ENCODE measurements at regions not wholly inside any gene's neighbourhood (a gene's known extent, or its start where the extent isn't known, plus 50 kb on each side); places are given as distances from the start of the nearest gene placed in this dataset.
"Not testable (repeated sequence)": the region's sequence is repeated elsewhere in the genome, so short reads cannot be mapped to it uniquely, and the experiment has no call there.

- no peaks in the 10 kb centered on the region for H3K36me3 ChIP-seq
- H3K27ac ChIP-seq, result no peak overlapping the region
- H3K27me3 ChIP-seq, result no peaks in the 10 kb centered on the region
- TF ChIP-seq CTCF (IDR thresholded peaks at IDR 0.05) (no peak), POLR2A (IDR thresholded peaks at IDR 0.05) (no peak), POLR2AphosphoS5 (IDR thresholded peaks at IDR 0.05; ENCODE audit: insufficient read depth in 1 of 2, low read depth in 1 of 2) (no peak)
- H3K9me3 ChIP-seq, result no peaks in the 10 kb centered on the region
- no peak overlapping the region for H3K4me3 ChIP-seq
- intact Hi-C loops (cut with DNase I), result no loop called here
- H3K4me1 ChIP-seq, result no peaks in the 10 kb centered on the region
- no peak for DNase-seq (ENCODE audit: extremely low spot score in 2 of 2)
Measured at GRCh38 chr20:55522296-55522815, 483.0 kb downstream of the CBLN4 start.

- H3K27me3 ChIP-seq; H3K27ac ChIP-seq; H3K4me1 ChIP-seq; H3K9me3 ChIP-seq; H3K4me3 ChIP-seq; H3K36me3 ChIP-seq; intact Hi-C loops (cut with DNase I); DNase-seq (ENCODE audit: extremely low spot score in 2 of 2): not testable (repeated sequence)
Measured at GRCh38 chr20:55517584-55517983, 487.7 kb downstream of the CBLN4 start.

GRCh38 chr20:55515832-55516231 is 489.5 kb downstream of the CBLN4 start:
- no peaks in the 10 kb centered on the region for H3K36me3 ChIP-seq
- no peak overlapping the region for H3K4me3 ChIP-seq
- no peak overlapping the region for H3K27ac ChIP-seq
- H3K27me3 ChIP-seq, result no peaks in the 10 kb centered on the region
- TF ChIP-seq POLR2A (IDR thresholded peaks at IDR 0.05) (no peak), POLR2AphosphoS5 (IDR thresholded peaks at IDR 0.05; ENCODE audit: insufficient read depth in 1 of 2, low read depth in 1 of 2) (no peak), CTCF (IDR thresholded peaks at IDR 0.05) (no peak)
- H3K9me3 ChIP-seq, result no peaks in the 10 kb centered on the region
- no peak for DNase-seq (ENCODE audit: extremely low spot score in 2 of 2)
- intact Hi-C loops (cut with DNase I), result no loop called here
- H3K4me1 ChIP-seq, result no peaks in the 10 kb centered on the region

GRCh38 chr20:55514531-55514930 is 490.8 kb downstream of the CBLN4 start:
- TF ChIP-seq CTCF (IDR thresholded peaks at IDR 0.05), result no peak
- TF ChIP-seq POLR2A (IDR thresholded peaks at IDR 0.05), result no peak
- no peak for TF ChIP-seq POLR2AphosphoS5 (IDR thresholded peaks at IDR 0.05; ENCODE audit: insufficient read depth in 1 of 2, low read depth in 1 of 2)
- no peaks in the 10 kb centered on the region for H3K36me3 ChIP-seq
- H3K27me3 ChIP-seq, result no peaks in the 10 kb centered on the region
- no peak overlapping the region for H3K27ac ChIP-seq
- intact Hi-C loops (cut with DNase I), result no loop called here
- H3K9me3 ChIP-seq, result no peaks in the 10 kb centered on the region
- no peak overlapping the region for H3K4me3 ChIP-seq
- H3K4me1 ChIP-seq, result no peaks in the 10 kb centered on the region
- no peak for DNase-seq (ENCODE audit: extremely low spot score in 2 of 2)

GRCh38 chr20:55513954-55514353 is 491.4 kb downstream of the CBLN4 start:
- Histone ChIP-seq H3K9me3 (no peaks in the 10 kb centered on the region), H3K27ac (no peak overlapping the region), H3K27me3 (no peaks in the 10 kb centered on the region), H3K36me3 (no peaks in the 10 kb centered on the region), H3K4me3 (no peak overlapping the region), H3K4me1 (no peaks in the 10 kb centered on the region)
- intact Hi-C loops (cut with DNase I), result no loop called here
- DNase-seq (ENCODE audit: extremely low spot score in 2 of 2), result no peak
- TF ChIP-seq POLR2A (IDR thresholded peaks at IDR 0.05) (no peak), POLR2AphosphoS5 (IDR thresholded peaks at IDR 0.05; ENCODE audit: insufficient read depth in 1 of 2, low read depth in 1 of 2) (no peak), CTCF (IDR thresholded peaks at IDR 0.05) (no peak)

GRCh38 chr20:55500130-55500529 is 505.2 kb downstream of the CBLN4 start:
- no peak for DNase-seq (ENCODE audit: extremely low spot score in 2 of 2)
- no peaks in the 10 kb centered on the region for H3K9me3 ChIP-seq
- H3K27me3 ChIP-seq, result no peaks in the 10 kb centered on the region
- TF ChIP-seq CTCF (IDR thresholded peaks at IDR 0.05), result no peak
- no peak for TF ChIP-seq POLR2AphosphoS5 (IDR thresholded peaks at IDR 0.05; ENCODE audit: insufficient read depth in 1 of 2, low read depth in 1 of 2)
- no peaks in the 10 kb centered on the region for H3K4me1 ChIP-seq
- no peaks in the 10 kb centered on the region for H3K36me3 ChIP-seq
- H3K4me3 ChIP-seq, result no peak overlapping the region
- intact Hi-C loops (cut with DNase I), result no loop called here
- no peak overlapping the region for H3K27ac ChIP-seq

Measured in vagina (tissue), 2 donors.